ENCODE measurements at regions not wholly inside any gene's neighbourhood (a gene's known extent, or its start where the extent isn't known, plus 50 kb on each side); places are given as distances from the start of the nearest gene placed in this dataset.
"Not testable (repeated sequence)": the region's sequence is repeated elsewhere in the genome, so short reads cannot be mapped to it uniquely, and the experiment has no call there.

GRCh38 chr1:229920683-229921082, 146.4 kb upstream of the GALNT2 start:
- DNase-seq (ENCODE audit: low spot score) = no peak

GRCh38 chr1:229922249-229922648, 144.8 kb upstream of the GALNT2 start:
- DNase-seq (ENCODE audit: low spot score) = no peak

- no peak for DNase-seq (ENCODE audit: low spot score)
Observed at GRCh38 chr1:229924639-229925038, 142.4 kb upstream of the GALNT2 start.

GRCh38 chr1:229928767-229929166, 138.3 kb upstream of the GALNT2 start:
- DNase-seq (ENCODE audit: low spot score) = no peak

GRCh38 chr1:229931751-229932150, 135.3 kb upstream of the GALNT2 start:
- DNase-seq (ENCODE audit: low spot score) = not testable (repeated sequence)

GRCh38 chr1:229935157-229935556, 131.9 kb upstream of the GALNT2 start:
- not testable (repeated sequence) for DNase-seq (ENCODE audit: low spot score)

GRCh38 chr1:229938551-229938950, 128.5 kb upstream of the GALNT2 start:
- DNase-seq (ENCODE audit: low spot score) = no peak

GRCh38 chr1:229940684-229941083, 126.4 kb upstream of the GALNT2 start:
- no peak for DNase-seq (ENCODE audit: low spot score)

- DNase-seq (ENCODE audit: low spot score) = no peak
Observed at GRCh38 chr1:229941160-229941559, 125.9 kb upstream of the GALNT2 start.

- no peak for DNase-seq (ENCODE audit: low spot score)
Observed at GRCh38 chr1:229941831-229942230, 125.2 kb upstream of the GALNT2 start.

- no peak for DNase-seq (ENCODE audit: low spot score)
Observed at GRCh38 chr1:229942501-229942900, 124.5 kb upstream of the GALNT2 start.

- DNase-seq (ENCODE audit: low spot score) = no peak
Observed at GRCh38 chr1:229943148-229943714, 123.8 kb upstream of the GALNT2 start.

GRCh38 chr1:229943988-229944743, 122.9 kb upstream of the GALNT2 start:
- no peak for DNase-seq (ENCODE audit: low spot score)

- no peak for DNase-seq (ENCODE audit: low spot score)
Observed at GRCh38 chr1:229945795-229946194, 121.2 kb upstream of the GALNT2 start.

- no peak for DNase-seq (ENCODE audit: low spot score)
Observed at GRCh38 chr1:229947968-229948367, 119.1 kb upstream of the GALNT2 start.

GRCh38 chr1:229948438-229948837, 118.6 kb upstream of the GALNT2 start:
- DNase-seq (ENCODE audit: low spot score) = no peak

GRCh38 chr1:229949500-229949899, 117.5 kb upstream of the GALNT2 start:
- DNase-seq (ENCODE audit: low spot score) = no peak

- DNase-seq (ENCODE audit: low spot score) = no peak
Observed at GRCh38 chr1:229950020-229950419, 117.0 kb upstream of the GALNT2 start.

GRCh38 chr1:229950908-229951307, 116.1 kb upstream of the GALNT2 start:
- no peak for DNase-seq (ENCODE audit: low spot score)

- no peak for DNase-seq (ENCODE audit: low spot score)
Observed at GRCh38 chr1:229951856-229952534, 115.0 kb upstream of the GALNT2 start.

- DNase-seq (ENCODE audit: low spot score) = no peak
Observed at GRCh38 chr1:229952670-229953520, 114.1 kb upstream of the GALNT2 start.

GRCh38 chr1:229953736-229954326, 113.2 kb upstream of the GALNT2 start:
- no peak for DNase-seq (ENCODE audit: low spot score)
